AG04449 (cell line): ENCODE measurements at regions not wholly inside any gene's neighbourhood (a gene's known extent, or its start where the extent isn't known, plus 50 kb on each side); places are given as distances from the start of the nearest gene placed in this dataset.

Experiments
- CTCF ChIA-PET: fragments of 350-600 bp; formaldehyde crosslinking; extraction: SDS; loops from one replicate; lab custom pipeline; 2021; ENCODE audit warnings: antibody characterized with exemption; lab: Yijun Ruan, JAX
- POLR2A ChIA-PET: fragments of 400-600, 350-600 bp; formaldehyde crosslinking; extraction: SDS; loops from one replicate; lab custom pipeline; 2020; ENCODE audit warnings: antibody characterized with exemption, inconsistent platforms; lab: Yijun Ruan, JAX
- DNase-seq: peaks from one replicate; pipeline ENCODE4 v3.0.0-alpha.2; 2010; ENCODE audit warnings: low read depth, low spot score
- H3K4me3 ChIP-seq: 2 replicates; pipeline ENCODE4 v1.5.1; 2011; ENCODE audit warnings: low read depth, mild to moderate bottlenecking, control low read depth, low read length
- TF ChIP-seq, protein P1 (sequence below): IDR thresholded peaks from one replicate; pipeline ENCODE4 v1.5.1; 2011; ENCODE audit warnings: mild to moderate bottlenecking, moderate library complexity, low read length, control low read depth, inconsistent platforms; ENCODE audit not compliant: insufficient read depth; ENCODE audit errors: missing control alignments

DNA sequence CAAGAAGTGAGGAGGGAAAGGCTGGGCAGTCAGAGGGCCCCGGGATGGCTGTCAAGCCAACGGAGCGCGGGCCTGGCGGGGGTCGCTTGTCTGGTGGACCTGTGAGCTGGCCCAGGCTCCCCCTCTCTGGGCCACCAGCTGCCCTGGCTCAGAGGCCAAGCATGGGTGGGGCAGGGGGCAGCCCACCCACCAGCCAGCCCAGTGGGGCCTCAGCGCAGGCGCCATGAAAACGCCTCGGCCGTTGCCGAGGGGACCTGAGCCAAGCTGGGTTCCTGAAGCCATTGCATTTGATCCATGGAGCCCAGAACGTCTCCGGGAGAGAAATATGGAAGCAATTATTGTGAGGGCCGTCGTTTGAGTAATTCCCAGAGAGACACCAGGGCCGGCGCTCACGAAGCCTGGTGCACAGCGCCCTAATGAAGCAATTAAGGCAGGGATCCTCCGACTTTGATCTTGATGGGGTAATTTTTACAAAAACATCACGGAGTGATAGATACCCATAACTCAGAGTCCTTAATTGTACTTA, 90.5 kb upstream of the TTC34 start:
- ChIA-PET POLR2A (no interaction called here), CTCF (no interaction called here)

DNA sequence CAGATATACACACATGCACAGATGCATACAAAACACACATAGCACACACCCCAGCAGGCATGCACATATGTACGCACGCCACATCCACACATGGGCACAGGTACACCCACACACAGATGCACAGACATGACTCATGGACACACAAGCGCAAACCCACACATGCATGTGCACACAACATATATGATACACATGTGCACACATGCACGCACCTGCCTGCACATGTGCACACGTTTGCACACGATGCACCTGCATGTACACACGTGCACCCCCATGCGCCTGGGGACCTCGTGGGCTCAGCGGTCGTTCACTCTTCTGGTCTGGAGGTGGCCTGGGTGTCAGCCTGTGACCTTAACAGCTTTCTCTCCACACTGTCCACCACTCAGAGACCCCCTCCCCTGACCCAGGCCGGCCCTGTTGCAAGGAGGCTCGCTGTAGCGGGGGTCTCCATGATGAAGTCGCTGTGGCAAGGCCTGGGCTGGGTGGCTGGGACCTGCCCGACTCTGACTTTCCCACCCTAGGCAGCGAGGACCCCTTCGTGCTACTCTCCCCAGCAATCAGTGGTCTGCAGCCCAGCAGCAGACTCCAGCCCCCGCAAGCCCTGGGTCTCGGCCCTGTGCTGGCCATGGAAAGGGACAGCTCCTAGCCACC, 92.1 kb upstream of the TTC34 start:
- CTCF ChIA-PET, result no interaction called here
- POLR2A ChIA-PET, result no interaction called here

More for the DNA sequence above, 90.5 kb upstream of the TTC34 start:
- no peak overlapping the region for H3K4me3 ChIP-seq
- TF ChIP-seq, protein P1, sequence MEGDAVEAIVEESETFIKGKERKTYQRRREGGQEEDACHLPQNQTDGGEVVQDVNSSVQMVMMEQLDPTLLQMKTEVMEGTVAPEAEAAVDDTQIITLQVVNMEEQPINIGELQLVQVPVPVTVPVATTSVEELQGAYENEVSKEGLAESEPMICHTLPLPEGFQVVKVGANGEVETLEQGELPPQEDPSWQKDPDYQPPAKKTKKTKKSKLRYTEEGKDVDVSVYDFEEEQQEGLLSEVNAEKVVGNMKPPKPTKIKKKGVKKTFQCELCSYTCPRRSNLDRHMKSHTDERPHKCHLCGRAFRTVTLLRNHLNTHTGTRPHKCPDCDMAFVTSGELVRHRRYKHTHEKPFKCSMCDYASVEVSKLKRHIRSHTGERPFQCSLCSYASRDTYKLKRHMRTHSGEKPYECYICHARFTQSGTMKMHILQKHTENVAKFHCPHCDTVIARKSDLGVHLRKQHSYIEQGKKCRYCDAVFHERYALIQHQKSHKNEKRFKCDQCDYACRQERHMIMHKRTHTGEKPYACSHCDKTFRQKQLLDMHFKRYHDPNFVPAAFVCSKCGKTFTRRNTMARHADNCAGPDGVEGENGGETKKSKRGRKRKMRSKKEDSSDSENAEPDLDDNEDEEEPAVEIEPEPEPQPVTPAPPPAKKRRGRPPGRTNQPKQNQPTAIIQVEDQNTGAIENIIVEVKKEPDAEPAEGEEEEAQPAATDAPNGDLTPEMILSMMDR, result no peak
- no peak for DNase-seq

DNA sequence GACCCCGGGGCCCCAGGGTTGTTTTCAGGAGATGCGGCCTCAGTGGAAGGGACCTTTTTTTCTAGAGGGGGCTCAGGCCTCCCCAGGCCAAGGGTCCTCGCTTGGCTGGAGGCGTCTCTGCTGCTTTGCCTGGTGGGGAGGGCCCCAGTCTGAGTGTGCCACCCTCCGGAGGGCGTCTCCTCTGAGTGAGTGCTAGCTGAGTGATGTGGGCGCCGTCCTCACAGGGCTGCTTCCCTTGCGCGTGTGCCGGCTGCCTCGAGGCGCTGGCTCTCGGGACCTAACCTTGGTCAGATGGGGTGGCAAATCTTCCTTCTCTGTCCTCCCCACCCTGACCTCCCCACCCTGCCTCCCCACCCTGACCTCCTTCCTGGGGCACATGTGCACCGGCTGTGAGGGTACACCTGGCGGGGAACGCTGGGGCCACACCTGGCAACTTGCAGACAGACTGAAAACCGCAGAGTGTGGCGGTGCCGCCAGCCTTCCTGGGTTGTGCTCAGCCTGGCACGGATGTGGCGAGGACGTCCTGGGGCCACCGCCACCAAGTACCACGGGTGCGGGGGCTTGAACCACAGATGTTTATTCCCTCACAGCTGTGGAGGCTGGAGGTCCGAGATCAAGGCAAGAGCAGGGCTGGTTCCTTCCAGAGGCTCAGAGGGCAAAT, 93.0 kb upstream of the TTC34 start:
- DNase-seq, result no peak
- POLR2A ChIA-PET, result no interaction called here
- TF ChIP-seq, protein P1, result no peak
- no peak overlapping the region for H3K4me3 ChIP-seq
- CTCF ChIA-PET, result no interaction called here

More for the DNA sequence above, 92.1 kb upstream of the TTC34 start:
- no peak for DNase-seq
- no peak overlapping the region for H3K4me3 ChIP-seq
- TF ChIP-seq, protein P1, result no peak

- POLR2A ChIA-PET, result no interaction called here
- DNase-seq, result no peak
- TF ChIP-seq, protein P1, result no peak
- H3K4me3 ChIP-seq, result no peak overlapping the region
- CTCF ChIA-PET, result no interaction called here
Observed at GRCh38 chr1:2896824-2897223, 95.3 kb upstream of the TTC34 start.

GRCh38 chr1:2903226-2903625, 101.7 kb upstream of the TTC34 start:
- TF ChIP-seq, protein P1, result no peak
- ChIA-PET POLR2A (no interaction called here), CTCF (no interaction called here)
- H3K4me3 ChIP-seq, result no peak overlapping the region
- no peak for DNase-seq

DNA sequence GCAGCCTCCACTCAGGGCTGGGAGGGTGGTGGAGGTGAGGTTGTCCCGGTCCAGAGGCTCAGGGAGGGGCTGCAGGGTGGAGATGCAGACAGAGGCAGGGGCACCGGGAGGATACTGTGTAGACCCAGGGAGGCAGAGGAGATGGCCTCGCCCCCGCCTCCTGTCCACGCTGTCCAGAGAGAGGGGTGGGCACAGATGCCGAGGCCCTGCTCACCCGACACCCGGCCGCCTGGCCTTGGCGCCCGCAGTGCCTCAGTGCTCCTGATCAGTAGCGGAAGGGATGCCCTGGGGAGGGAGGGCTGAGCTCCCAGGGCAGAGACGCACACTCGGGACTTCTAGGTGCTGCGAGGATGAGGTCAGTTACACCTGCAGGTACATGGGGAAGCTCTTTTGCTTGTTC, 102.7 kb upstream of the TTC34 start:
- DNase-seq, result no peak
- TF ChIP-seq, protein P1, result no peak
- CTCF ChIA-PET, result no interaction called here
- no peak overlapping the region for H3K4me3 ChIP-seq
- POLR2A ChIA-PET, result no interaction called here
